ENCODE measurements at regions not wholly inside any gene's neighbourhood (a gene's known extent, or its start where the extent isn't known, plus 50 kb on each side); places are given as distances from the start of the nearest gene placed in this dataset.

GRCh38 chr1:239543873-239544272 is 157.5 kb downstream of the CHRM3 start:
- CTCF ChIA-PET, result no interaction called here

GRCh38 chr1:239545466-239545865 is 159.1 kb downstream of the CHRM3 start:
- no peak for DNase-seq (ENCODE audit: low spot score)
- H3K4me1 ChIP-seq (ENCODE audit: insufficient read depth, low read length, poor library complexity, severe bottlenecking), result no peaks in the 10 kb centered on the region

More at GRCh38 chr1:239543873-239544272, 157.5 kb downstream of the CHRM3 start:
- Histone ChIP-seq H3K4me3 (ENCODE audit: low read depth, low read length, poor library complexity, severe bottlenecking) (no peak overlapping the region), H3K27me3 (replicated peaks; ENCODE audit: insufficient read depth, low read depth, low read length, poor library complexity) (no peaks in the 10 kb centered on the region), H3K4me1 (ENCODE audit: insufficient read depth, low read length, poor library complexity, severe bottlenecking) (no peaks in the 10 kb centered on the region), H3K27ac (ENCODE audit: low read depth, low read length, poor library complexity, severe bottlenecking) (no peak overlapping the region), H3K36me3 (ENCODE audit: insufficient read depth, low read length, poor library complexity, severe bottlenecking) (no peaks in the 10 kb centered on the region), H3K9me3 (ENCODE audit: low read depth, low read length, poor library complexity, severe bottlenecking) (no peaks in the 10 kb centered on the region)
- TF ChIP-seq CTCF (conservative IDR thresholded peaks at IDR 0.05; ENCODE audit: low read depth, low read length) (no peak), EZH2 (IDR thresholded peaks at IDR 0.05; ENCODE audit: borderline replicate concordance, low read depth, low read length, poor library complexity, severe bottlenecking) (no peak)
- BruUV-seq (replicated peaks), result no TSS peak
- intact Hi-C loops (cut with micrococcal nuclease; ENCODE audit: unreplicated experiment), result no loop called here
- DNase-seq (ENCODE audit: low spot score), result no peak
- POLR2A ChIA-PET (ENCODE audit: low non-redundant PET), result no interaction called here

GRCh38 chr1:239547987-239548386 is 161.6 kb downstream of the CHRM3 start:
- no peak for DNase-seq (ENCODE audit: low spot score)
- intact Hi-C loops (cut with micrococcal nuclease; ENCODE audit: unreplicated experiment), result no loop called here
- Histone ChIP-seq H3K27me3 (replicated peaks; ENCODE audit: insufficient read depth, low read depth, low read length, poor library complexity) (no peaks in the 10 kb centered on the region), H3K27ac (ENCODE audit: low read depth, low read length, poor library complexity, severe bottlenecking) (no peak overlapping the region), H3K36me3 (ENCODE audit: insufficient read depth, low read length, poor library complexity, severe bottlenecking) (no peaks in the 10 kb centered on the region), H3K4me3 (ENCODE audit: low read depth, low read length, poor library complexity, severe bottlenecking) (no peak overlapping the region), H3K9me3 (ENCODE audit: low read depth, low read length, poor library complexity, severe bottlenecking) (no peaks in the 10 kb centered on the region), H3K4me1 (ENCODE audit: insufficient read depth, low read length, poor library complexity, severe bottlenecking) (no peaks in the 10 kb centered on the region)
- TF ChIP-seq CTCF (conservative IDR thresholded peaks at IDR 0.05; ENCODE audit: low read depth, low read length) (no peak), EZH2 (IDR thresholded peaks at IDR 0.05; ENCODE audit: borderline replicate concordance, low read depth, low read length, poor library complexity, severe bottlenecking) (no peak)
- ChIA-PET POLR2A (ENCODE audit: low non-redundant PET) (no interaction called here), CTCF (no interaction called here)
- no TSS peak for BruUV-seq (replicated peaks)

More at GRCh38 chr1:239545466-239545865, 159.1 kb downstream of the CHRM3 start:
- intact Hi-C loops (cut with micrococcal nuclease; ENCODE audit: unreplicated experiment), result no loop called here
- no peak overlapping the region for H3K27ac ChIP-seq (ENCODE audit: low read depth, low read length, poor library complexity, severe bottlenecking)
- no peaks in the 10 kb centered on the region for H3K9me3 ChIP-seq (ENCODE audit: low read depth, low read length, poor library complexity, severe bottlenecking)
- CTCF ChIA-PET, result no interaction called here
- no peak for TF ChIP-seq EZH2 (IDR thresholded peaks at IDR 0.05; ENCODE audit: borderline replicate concordance, low read depth, low read length, poor library complexity, severe bottlenecking)
- TF ChIP-seq CTCF (conservative IDR thresholded peaks at IDR 0.05; ENCODE audit: low read depth, low read length), result no peak
- H3K36me3 ChIP-seq (ENCODE audit: insufficient read depth, low read length, poor library complexity, severe bottlenecking), result no peaks in the 10 kb centered on the region
- no peaks in the 10 kb centered on the region for H3K27me3 ChIP-seq (replicated peaks; ENCODE audit: insufficient read depth, low read depth, low read length, poor library complexity)
- POLR2A ChIA-PET (ENCODE audit: low non-redundant PET), result no interaction called here
- H3K4me3 ChIP-seq (ENCODE audit: low read depth, low read length, poor library complexity, severe bottlenecking), result no peak overlapping the region
- BruUV-seq (replicated peaks), result no TSS peak
